ENCODE measurements at regions not wholly inside any gene's neighbourhood (a gene's known extent, or its start where the extent isn't known, plus 50 kb on each side); places are given as distances from the start of the nearest gene placed in this dataset.

GRCh38 chr20:6519556-6519955 lies 247.9 kb upstream of the BMP2 start:
- no peak for DNase-seq
- no peaks in the 10 kb centered on the region for H3K4me1 ChIP-seq (ENCODE audit: insufficient read depth, low read length)
- H3K27ac ChIP-seq (ENCODE audit: low read length) = no peak overlapping the region
- H3K9me3 ChIP-seq (ENCODE audit: insufficient read depth, low read length, severe bottlenecking) = no peaks in the 10 kb centered on the region
- no peak overlapping the region for H3K9ac ChIP-seq (ENCODE audit: low read depth, low read length)
- H3K4me2 ChIP-seq (ENCODE audit: insufficient read depth, low read length) = no peak overlapping the region
- no peaks in the 10 kb centered on the region for H3K36me3 ChIP-seq (ENCODE audit: insufficient read depth, low read length)
- H4K20me1 ChIP-seq (ENCODE audit: insufficient read depth, low read length) = no peaks in the 10 kb centered on the region
- ATAC-seq (ENCODE audit: insufficient read depth, low read depth) = no peak
- H3K4me3 ChIP-seq (ENCODE audit: low read depth in 1 of 2, low read length in 2 of 2) = no peak overlapping the region
- no peak for TF ChIP-seq CTCF (IDR thresholded peaks at IDR 0.05; ENCODE audit: borderline replicate concordance, extremely low read depth, low read length, poor library complexity, severe bottlenecking)
- no peak for TF ChIP-seq EZH2 (IDR thresholded peaks at IDR 0.05; ENCODE audit: borderline replicate concordance, low read depth, low read length, severe bottlenecking)
- no peaks in the 10 kb centered on the region for H3K27me3 ChIP-seq (ENCODE audit: insufficient read depth, low read length, poor library complexity)
- H3K79me2 ChIP-seq (ENCODE audit: insufficient read depth, low read length) = no peaks in the 10 kb centered on the region
- no peak overlapping the region for H2AFZ ChIP-seq (ENCODE audit: low read depth, low read length)

GRCh38 chr20:6515261-6515660 lies 252.2 kb upstream of the BMP2 start:
- Histone ChIP-seq H3K27ac (ENCODE audit: low read length) (no peak overlapping the region), H4K20me1 (ENCODE audit: insufficient read depth, low read length) (no peaks in the 10 kb centered on the region), H3K9ac (ENCODE audit: low read depth, low read length) (no peak overlapping the region), H3K27me3 (ENCODE audit: insufficient read depth, low read length, poor library complexity) (peaks cover 2% of the 10 kb centered on the region), H3K36me3 (ENCODE audit: insufficient read depth, low read length) (no peaks in the 10 kb centered on the region), H3K4me1 (ENCODE audit: insufficient read depth, low read length) (no peaks in the 10 kb centered on the region), H3K4me3 (ENCODE audit: low read depth in 1 of 2, low read length in 2 of 2) (no peak overlapping the region), H3K9me3 (ENCODE audit: insufficient read depth, low read length, severe bottlenecking) (no peaks in the 10 kb centered on the region), H3K4me2 (ENCODE audit: insufficient read depth, low read length) (no peak overlapping the region), H3K79me2 (ENCODE audit: insufficient read depth, low read length) (no peaks in the 10 kb centered on the region), H2AFZ (ENCODE audit: low read depth, low read length) (no peak overlapping the region)
- no peak for DNase-seq
- TF ChIP-seq CTCF (IDR thresholded peaks at IDR 0.05; ENCODE audit: borderline replicate concordance, extremely low read depth, low read length, poor library complexity, severe bottlenecking) (no peak), EZH2 (IDR thresholded peaks at IDR 0.05; ENCODE audit: borderline replicate concordance, low read depth, low read length, severe bottlenecking) (no peak)
- no peak for ATAC-seq (ENCODE audit: insufficient read depth, low read depth)

GRCh38 chr20:6513599-6513998 lies 253.9 kb upstream of the BMP2 start:
- H3K27me3 ChIP-seq (ENCODE audit: insufficient read depth, low read length, poor library complexity) = peaks cover 2% of the 10 kb centered on the region
- no peaks in the 10 kb centered on the region for H3K36me3 ChIP-seq (ENCODE audit: insufficient read depth, low read length)
- H2AFZ ChIP-seq (ENCODE audit: low read depth, low read length) = no peak overlapping the region
- H3K27ac ChIP-seq (ENCODE audit: low read length) = no peak overlapping the region
- no peaks in the 10 kb centered on the region for H3K9me3 ChIP-seq (ENCODE audit: insufficient read depth, low read length, severe bottlenecking)
- no peaks in the 10 kb centered on the region for H3K4me1 ChIP-seq (ENCODE audit: insufficient read depth, low read length)
- H3K4me2 ChIP-seq (ENCODE audit: insufficient read depth, low read length) = no peak overlapping the region
- no peaks in the 10 kb centered on the region for H4K20me1 ChIP-seq (ENCODE audit: insufficient read depth, low read length)
- H3K79me2 ChIP-seq (ENCODE audit: insufficient read depth, low read length) = no peaks in the 10 kb centered on the region
- no peak overlapping the region for H3K9ac ChIP-seq (ENCODE audit: low read depth, low read length)
- H3K4me3 ChIP-seq (ENCODE audit: low read depth in 1 of 2, low read length in 2 of 2) = no peak overlapping the region
- no peak for TF ChIP-seq EZH2 (IDR thresholded peaks at IDR 0.05; ENCODE audit: borderline replicate concordance, low read depth, low read length, severe bottlenecking)
- no peak for TF ChIP-seq CTCF (IDR thresholded peaks at IDR 0.05; ENCODE audit: borderline replicate concordance, extremely low read depth, low read length, poor library complexity, severe bottlenecking)
- DNase-seq = no peak
- ATAC-seq (ENCODE audit: insufficient read depth, low read depth) = no peak

- H3K9me3 ChIP-seq (ENCODE audit: insufficient read depth, low read length, severe bottlenecking) = no peaks in the 10 kb centered on the region
- TF ChIP-seq EZH2 (IDR thresholded peaks at IDR 0.05; ENCODE audit: borderline replicate concordance, low read depth, low read length, severe bottlenecking) (no peak), CTCF (IDR thresholded peaks at IDR 0.05; ENCODE audit: borderline replicate concordance, extremely low read depth, low read length, poor library complexity, severe bottlenecking) (no peak)
- H3K27ac ChIP-seq (ENCODE audit: low read length) = no peak overlapping the region
- H3K9ac ChIP-seq (ENCODE audit: low read depth, low read length) = no peak overlapping the region
- no peak overlapping the region for H3K4me2 ChIP-seq (ENCODE audit: insufficient read depth, low read length)
- H4K20me1 ChIP-seq (ENCODE audit: insufficient read depth, low read length) = no peaks in the 10 kb centered on the region
- no peaks in the 10 kb centered on the region for H3K36me3 ChIP-seq (ENCODE audit: insufficient read depth, low read length)
- H3K27me3 ChIP-seq (ENCODE audit: insufficient read depth, low read length, poor library complexity) = peaks cover 5% of the 10 kb centered on the region
- no peak for DNase-seq
- H3K4me1 ChIP-seq (ENCODE audit: insufficient read depth, low read length) = no peaks in the 10 kb centered on the region
- H3K79me2 ChIP-seq (ENCODE audit: insufficient read depth, low read length) = no peaks in the 10 kb centered on the region
- no peak overlapping the region for H2AFZ ChIP-seq (ENCODE audit: low read depth, low read length)
- ATAC-seq (ENCODE audit: insufficient read depth, low read depth) = no peak
- no peak overlapping the region for H3K4me3 ChIP-seq (ENCODE audit: low read depth in 1 of 2, low read length in 2 of 2)
Observed at GRCh38 chr20:6509374-6509773, 258.1 kb upstream of the BMP2 start.

Data from DND-41 (cell line).